GM19023 (cell line): ENCODE measurements at regions not wholly inside any gene's neighbourhood (a gene's known extent, or its start where the extent isn't known, plus 50 kb on each side); places are given as distances from the start of the nearest gene placed in this dataset.

ENCODE experiments used
- ATAC-seq: cut with Tn5 transposase; IDR thresholded peaks from one replicate; pipeline ENCODE4 v1.9.1; 2021; ENCODE audit warnings: mild to moderate bottlenecking, moderate library complexity; ENCODE audit not compliant: unreplicated experiment

GRCh38 chr1:101098327-101098726 lies 72.7 kb upstream of the DPH5 start:
- ATAC-seq, result no peak

- no peak for ATAC-seq
These were observed 64.2 kb upstream of the DPH5 start for GRCh38 chr1:101089613-101090338.

- ATAC-seq, result no peak
These were observed 62.8 kb upstream of the DPH5 start for GRCh38 chr1:101088431-101088830.

GRCh38 chr1:101086783-101087182 lies 61.2 kb upstream of the DPH5 start:
- no peak for ATAC-seq

- no peak for ATAC-seq
These were observed 56.2 kb upstream of the DPH5 start for GRCh38 chr1:101081496-101082488.

GRCh38 chr1:101080859-101081258 lies 55.3 kb upstream of the DPH5 start:
- ATAC-seq, result no peak

- ATAC-seq, result no peak
These were observed 53.8 kb upstream of the DPH5 start for GRCh38 chr1:101079341-101079740.

GRCh38 chr1:101077849-101078248 lies 52.3 kb upstream of the DPH5 start:
- ATAC-seq, result no peak

GRCh38 chr1:101075926-101076325 lies 50.3 kb upstream of the DPH5 start:
- ATAC-seq, result no peak
